ENCODE measurements at regions not wholly inside any gene's neighbourhood (a gene's known extent, or its start where the extent isn't known, plus 50 kb on each side); places are given as distances from the start of the nearest gene placed in this dataset.

GRCh38 chr16:66013486-66013885 is 353.0 kb upstream of the CDH5 start:
- no peak for TF ChIP-seq CTCF (IDR thresholded peaks at IDR 0.05)
- TF ChIP-seq EP300 (IDR thresholded peaks at IDR 0.05): no peak
- no peak for TF ChIP-seq POLR2A (IDR thresholded peaks at IDR 0.05)

All from suprapubic skin (tissue), 3 donors.